TTC549 (cell line): ENCODE measurements at regions not wholly inside any gene's neighbourhood (a gene's known extent, or its start where the extent isn't known, plus 50 kb on each side); places are given as distances from the start of the nearest gene placed in this dataset.
A peak's percentile ranks its signal among the peaks of the same experiment; 100 is the strongest.

Source experiments
- FAIRE-seq: peaks from 2 replicates; lab custom pipeline; 2012; peaks lifted over from hg19 to GRCh38; lab: Jason Lieb, UNC

- FAIRE-seq: no peak
These were observed 659.4 kb upstream of the FZD8 start for GRCh38 chr10:36301539-36301938.

- FAIRE-seq: no peak
These were observed 659.0 kb upstream of the FZD8 start for GRCh38 chr10:36301139-36301538.

- FAIRE-seq: no peak
These were observed 641.7 kb upstream of the FZD8 start for GRCh38 chr10:36283827-36284226.

- FAIRE-seq: peak; percentile 93
These were observed 639.8 kb upstream of the FZD8 start for GRCh38 chr10:36281831-36282331.

GRCh38 chr10:36280890-36281499, 638.9 kb upstream of the FZD8 start:
- no peak for FAIRE-seq

GRCh38 chr10:36280321-36280741, 638.2 kb upstream of the FZD8 start:
- peak; percentile 72 for FAIRE-seq

- no peak for FAIRE-seq
These were observed 636.1 kb upstream of the FZD8 start for GRCh38 chr10:36278176-36278575.

- FAIRE-seq: no peak
These were observed 635.4 kb upstream of the FZD8 start for GRCh38 chr10:36277459-36277858.

GRCh38 chr10:36271627-36272340, 629.7 kb upstream of the FZD8 start:
- FAIRE-seq: no peak

GRCh38 chr10:36269222-36269621, 627.1 kb upstream of the FZD8 start:
- no peak for FAIRE-seq

- FAIRE-seq: no peak
These were observed 624.8 kb upstream of the FZD8 start for GRCh38 chr10:36266923-36267322.

GRCh38 chr10:36265741-36266140, 623.6 kb upstream of the FZD8 start:
- no peak for FAIRE-seq

- FAIRE-seq: no peak
These were observed 621.8 kb upstream of the FZD8 start for GRCh38 chr10:36263871-36264270.

- no peak for FAIRE-seq
These were observed 614.9 kb upstream of the FZD8 start for GRCh38 chr10:36256948-36257356.

GRCh38 chr10:36256166-36256565, 614.1 kb upstream of the FZD8 start:
- FAIRE-seq: no peak

- no peak for FAIRE-seq
These were observed 612.1 kb upstream of the FZD8 start for GRCh38 chr10:36254199-36254598.

- FAIRE-seq: no peak
These were observed 611.6 kb upstream of the FZD8 start for GRCh38 chr10:36253731-36254130.

- no peak for FAIRE-seq
These were observed 609.0 kb upstream of the FZD8 start for GRCh38 chr10:36251068-36251467.

GRCh38 chr10:36248304-36248981, 606.3 kb upstream of the FZD8 start:
- FAIRE-seq: no peak

- FAIRE-seq: no peak
These were observed 605.4 kb upstream of the FZD8 start for GRCh38 chr10:36247478-36247877.

- no peak for FAIRE-seq
These were observed 594.8 kb upstream of the FZD8 start for GRCh38 chr10:36236931-36237330.

- no peak for FAIRE-seq
These were observed 594.2 kb upstream of the FZD8 start for GRCh38 chr10:36236341-36236740.

GRCh38 chr10:36232935-36233334, 590.8 kb upstream of the FZD8 start:
- FAIRE-seq: no peak
